HEK293T (cell line): ENCODE measurements at regions not wholly inside any gene's neighbourhood (a gene's known extent, or its start where the extent isn't known, plus 50 kb on each side); places are given as distances from the start of the nearest gene placed in this dataset.

Experiments
- CTCF ChIA-PET: fragments of 350-600 bp; formaldehyde crosslinking; extraction: SDS; loops from one replicate; lab custom pipeline; 2021; ENCODE audit warnings: antibody characterized with exemption, inconsistent platforms; lab: Yijun Ruan, JAX
- POLR2A ChIA-PET: fragments of 350-600 bp; formaldehyde crosslinking; extraction: SDS; loops from one replicate; lab custom pipeline; 2020; ENCODE audit warnings: antibody characterized with exemption, inconsistent platforms; lab: Yijun Ruan, JAX
- DNase-seq: peaks from one replicate; pipeline ENCODE4 v3.0.0; 2012; ENCODE audit warnings: mixed read lengths; ENCODE audit errors: extremely low spot score
- ARNT ChIP-seq: fragments of 450-650 bp; IDR thresholded peaks from 2 replicates; pipeline ENCODE4 v1.6.1; 2017; ENCODE audit warnings: mild to moderate bottlenecking
- BHLHE40 ChIP-seq: fragments of 450-650 bp; IDR thresholded peaks from 2 replicates; pipeline ENCODE4 v1.6.1; 2016; ENCODE audit warnings: mild to moderate bottlenecking, moderate library complexity, borderline replicate concordance
- CTBP1 ChIP-seq: fragments of 450-650 bp; IDR thresholded peaks from 2 replicates; pipeline ENCODE4 v1.6.1; 2016; ENCODE audit warnings: borderline replicate concordance
- ELF4 ChIP-seq: fragments of 450-650 bp; IDR thresholded peaks from 2 replicates; pipeline ENCODE4 v1.6.1; 2017; ENCODE audit warnings: antibody characterized with exemption
- FOXA1 ChIP-seq: fragments of 450-650 bp; IDR thresholded peaks from 2 replicates; pipeline ENCODE4 v1.6.1; 2016; ENCODE audit warnings: mild to moderate bottlenecking
- FOXK2 ChIP-seq: fragments of 450-650 bp; IDR thresholded peaks from 2 replicates; pipeline ENCODE4 v1.6.1; 2016; ENCODE audit warnings: mild to moderate bottlenecking
- FOXM1 ChIP-seq: fragments of 450-650 bp; IDR thresholded peaks from 2 replicates; pipeline ENCODE4 v1.6.1; 2017; ENCODE audit warnings: mild to moderate bottlenecking, borderline replicate concordance
- HDGF ChIP-seq: fragments of 450-650 bp; IDR thresholded peaks from 2 replicates; pipeline ENCODE4 v1.6.1; 2017; ENCODE audit warnings: antibody characterized with exemption, borderline replicate concordance
- L3MBTL2 ChIP-seq: fragments of 450-650 bp; conservative IDR thresholded peaks from 2 replicates; pipeline ENCODE4 v1.6.1; 2016; ENCODE audit warnings: mild to moderate bottlenecking
- LEF1 ChIP-seq: fragments of 450-650 bp; IDR thresholded peaks from 2 replicates; pipeline ENCODE4 v1.6.1; 2017; ENCODE audit warnings: mild to moderate bottlenecking, borderline replicate concordance
- NFRKB ChIP-seq: fragments of 450-650 bp; IDR thresholded peaks from 2 replicates; pipeline ENCODE4 v1.6.1; 2016; ENCODE audit warnings: mild to moderate bottlenecking, moderate library complexity
- SUZ12 ChIP-seq: fragments of 450-650 bp; IDR thresholded peaks from 2 replicates; pipeline ENCODE4 v1.6.1; 2016; ENCODE audit warnings: mild to moderate bottlenecking
- TARDBP ChIP-seq: fragments of 450-650 bp; IDR thresholded peaks from 2 replicates; pipeline ENCODE4 v1.6.1; 2016
- ZNF384 ChIP-seq: fragments of 450-650 bp; IDR thresholded peaks from 2 replicates; pipeline ENCODE4 v1.6.1; 2016
- TF ChIP-seq, protein P1 (sequence below): fragments of 450-650 bp; IDR thresholded peaks from 2 replicates; pipeline ENCODE4 v1.6.1; 2016

DNA sequence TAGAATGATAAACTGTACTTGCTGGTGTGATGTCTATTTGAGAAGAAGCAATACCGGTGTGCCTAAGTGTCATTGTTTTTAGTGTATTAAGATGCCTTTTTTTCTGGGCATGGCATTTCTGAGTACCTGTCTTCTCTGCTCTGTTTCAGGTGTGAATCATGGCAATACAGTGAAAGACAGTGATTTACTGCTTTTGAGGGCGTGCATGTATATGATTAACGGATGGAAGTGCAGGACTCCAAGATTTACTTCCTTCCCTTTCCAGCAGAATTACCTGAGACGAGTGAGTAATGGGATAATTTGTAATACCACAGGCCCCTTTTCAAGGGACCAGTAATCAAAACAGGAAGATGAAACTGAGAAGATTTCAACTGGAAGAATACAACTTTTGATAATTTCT, 315.8 kb downstream of the SOX4 start:
- DNase-seq = no peak
- CTCF ChIA-PET = no interaction called here
- POLR2A ChIA-PET = no interaction called here
- TF ChIP-seq LEF1 = no peak
- TF ChIP-seq BHLHE40 = no peak
- TF ChIP-seq, protein P1, sequence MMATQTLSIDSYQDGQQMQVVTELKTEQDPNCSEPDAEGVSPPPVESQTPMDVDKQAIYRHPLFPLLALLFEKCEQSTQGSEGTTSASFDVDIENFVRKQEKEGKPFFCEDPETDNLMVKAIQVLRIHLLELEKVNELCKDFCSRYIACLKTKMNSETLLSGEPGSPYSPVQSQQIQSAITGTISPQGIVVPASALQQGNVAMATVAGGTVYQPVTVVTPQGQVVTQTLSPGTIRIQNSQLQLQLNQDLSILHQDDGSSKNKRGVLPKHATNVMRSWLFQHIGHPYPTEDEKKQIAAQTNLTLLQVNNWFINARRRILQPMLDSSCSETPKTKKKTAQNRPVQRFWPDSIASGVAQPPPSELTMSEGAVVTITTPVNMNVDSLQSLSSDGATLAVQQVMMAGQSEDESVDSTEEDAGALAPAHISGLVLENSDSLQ = no peak
- no peak for TF ChIP-seq L3MBTL2
- TF ChIP-seq ARNT = no peak

DNA sequence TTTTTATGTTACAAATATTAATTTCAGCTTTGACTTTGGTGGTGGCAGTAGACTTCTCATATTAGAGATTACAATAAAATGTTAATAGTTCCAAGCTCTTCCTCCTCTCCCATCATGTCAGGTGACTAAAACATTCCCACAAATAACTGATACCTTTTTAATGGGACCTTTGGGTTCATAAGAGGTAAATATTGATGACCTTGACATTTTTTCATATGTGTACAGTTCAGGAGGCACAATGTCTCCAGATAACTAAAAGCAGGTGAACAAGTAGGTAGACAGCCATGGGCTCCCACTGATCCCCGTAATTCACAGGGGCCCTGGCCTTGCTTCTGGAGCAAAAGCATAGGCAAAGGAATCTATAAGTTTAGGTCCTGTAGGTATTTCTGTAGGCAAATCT, 317.7 kb downstream of the SOX4 start:
- ChIA-PET CTCF (interaction anchor here (0.5 kb wide), 1 partner anchor 26 kb away, joined by 3 read pairs; no protein-coding TSS in a partner anchor), POLR2A (interaction anchor here (0.7 kb wide), 1 partner anchor 317 kb away, joined by 4 read pairs; the partner anchor contains the start of gene SOX4)
- no peak for DNase-seq
- no peak for TF ChIP-seq LEF1
- no peak for TF ChIP-seq HDGF
- no peak for TF ChIP-seq ZNF384
- TF ChIP-seq TARDBP = no peak
- no peak for TF ChIP-seq L3MBTL2
- no peak for TF ChIP-seq CTBP1
- no peak for TF ChIP-seq BHLHE40

DNA sequence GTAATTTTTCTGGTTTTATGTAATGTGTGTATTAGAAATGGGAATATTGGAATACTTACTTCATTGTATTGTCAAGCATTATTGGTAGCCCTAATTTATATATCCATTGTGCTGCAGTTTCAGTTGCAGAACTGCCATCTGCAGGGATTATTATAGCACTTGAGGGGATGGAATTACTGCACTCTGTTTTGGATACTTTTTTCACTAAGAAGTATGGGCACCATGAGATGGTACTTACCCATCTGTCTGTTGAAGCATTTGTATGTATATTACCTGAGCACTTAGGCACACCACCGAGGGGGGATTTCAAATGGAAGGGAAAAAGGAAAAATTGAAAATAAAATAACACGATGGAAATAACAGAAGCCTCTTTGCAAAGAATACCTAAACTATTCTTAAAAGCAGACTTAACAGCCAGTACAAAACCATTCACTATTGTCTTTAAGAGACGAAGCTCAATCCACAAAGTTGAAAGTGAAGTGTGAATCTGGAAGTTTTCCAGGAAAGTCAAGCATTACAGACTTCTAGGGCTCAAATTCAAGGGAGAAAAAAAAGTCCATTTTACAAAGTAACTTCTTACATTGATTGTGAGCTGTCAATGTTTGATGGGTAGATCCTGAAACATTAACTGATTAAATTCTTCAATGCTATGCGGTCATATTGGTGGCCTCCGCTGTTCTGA, 318.7 kb downstream of the SOX4 start:
- CTCF ChIA-PET = no interaction called here
- POLR2A ChIA-PET = interaction anchor here (0.9 kb wide), 1 partner anchor 318 kb away, joined by 3 read pairs; the partner anchor contains the start of gene SOX4
- DNase-seq = no peak
- TF ChIP-seq, protein P1 = no peak
- TF ChIP-seq L3MBTL2 = no peak
- TF ChIP-seq SUZ12 = no peak
- no peak for TF ChIP-seq NFRKB
- TF ChIP-seq ZNF384 = no peak
- no peak for TF ChIP-seq FOXM1
- no peak for TF ChIP-seq ARNT
- TF ChIP-seq HDGF = no peak

DNA sequence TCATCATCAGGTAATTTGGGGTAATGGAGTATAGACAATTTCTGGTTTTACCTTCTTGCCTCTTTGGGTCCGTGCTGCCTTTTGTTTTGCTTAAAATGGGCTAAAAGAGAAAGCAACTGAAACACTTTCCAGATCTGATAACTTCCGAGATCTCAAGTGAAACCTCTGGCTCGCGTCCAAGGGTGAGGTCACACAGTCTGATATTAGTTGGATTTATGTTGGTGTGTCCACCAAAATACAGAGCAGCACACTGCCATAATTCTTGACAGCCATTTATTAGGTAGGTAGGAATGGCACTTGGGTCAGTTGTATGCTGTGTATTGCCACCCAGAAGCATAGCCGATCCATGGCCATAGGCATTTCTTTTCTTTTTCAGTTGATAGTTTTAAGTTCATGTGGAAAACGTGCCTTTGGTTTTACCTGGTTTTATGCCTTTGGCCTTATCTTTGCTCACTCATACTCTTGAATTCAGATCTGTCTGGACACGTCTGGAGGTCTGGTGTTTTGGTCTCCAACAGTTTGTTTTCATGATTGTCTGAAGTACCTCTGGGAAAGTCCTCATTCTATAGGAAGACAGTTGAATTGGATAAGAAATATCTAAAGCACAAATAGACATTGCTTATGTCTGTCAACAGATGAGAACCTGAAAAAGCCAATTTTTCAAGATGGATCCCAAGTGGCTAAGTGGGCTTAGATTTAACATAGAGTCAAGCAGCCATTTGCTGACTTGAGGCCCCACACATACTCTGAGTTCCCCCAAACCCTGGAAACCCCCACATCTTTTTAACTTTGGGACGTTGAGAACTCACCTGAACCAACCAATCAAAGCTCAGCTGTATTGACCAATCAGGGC, 320.8 kb downstream of the SOX4 start:
- peak; percentile 20 for DNase-seq
- TF ChIP-seq, protein P1 = 0 out of 2 replicates have a peak, but pooled peaks have one; percentile 19
- no peak for TF ChIP-seq LEF1
- ChIA-PET POLR2A (interaction anchor here (1.8 kb wide), 1 partner anchor 321 kb away, joined by 9 read pairs; the partner anchor contains the start of gene SOX4), CTCF (no interaction called here)

DNA sequence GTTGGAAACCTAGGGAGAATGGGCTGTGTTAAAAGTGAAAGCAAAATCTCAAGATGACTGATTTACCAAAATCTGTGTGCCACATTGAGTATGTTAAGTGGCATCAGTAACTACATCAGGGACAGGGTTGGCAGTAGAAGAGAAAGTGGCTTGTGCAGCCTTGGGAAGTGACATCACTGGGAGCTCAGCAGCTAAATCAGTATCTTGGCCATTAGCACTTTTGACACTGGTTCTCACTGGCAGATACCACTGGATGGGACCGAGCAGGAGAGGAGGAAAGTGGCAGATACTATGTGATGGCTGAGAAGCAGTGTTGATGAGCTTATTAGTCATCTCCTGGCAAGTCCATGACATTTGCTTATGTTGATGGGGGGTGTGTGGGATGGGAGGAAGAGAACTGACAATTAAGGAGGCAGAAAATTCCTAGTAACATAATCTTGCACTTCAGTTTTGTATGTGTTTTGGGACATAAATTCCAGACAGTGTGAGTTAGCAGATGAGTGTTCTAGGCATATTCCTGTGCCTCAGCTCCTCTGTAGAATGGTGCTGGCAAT, 322.2 kb downstream of the SOX4 start:
- ChIA-PET POLR2A (interaction anchor here (0.9 to 1.8 kb wide), 2 partner anchors 69 to 322 kb away, joined by 3 to 9 read pairs; partner anchors contain the start of gene SOX4), CTCF (no interaction called here)
- no peak for TF ChIP-seq TARDBP
- TF ChIP-seq FOXA1 = no peak

DNA sequence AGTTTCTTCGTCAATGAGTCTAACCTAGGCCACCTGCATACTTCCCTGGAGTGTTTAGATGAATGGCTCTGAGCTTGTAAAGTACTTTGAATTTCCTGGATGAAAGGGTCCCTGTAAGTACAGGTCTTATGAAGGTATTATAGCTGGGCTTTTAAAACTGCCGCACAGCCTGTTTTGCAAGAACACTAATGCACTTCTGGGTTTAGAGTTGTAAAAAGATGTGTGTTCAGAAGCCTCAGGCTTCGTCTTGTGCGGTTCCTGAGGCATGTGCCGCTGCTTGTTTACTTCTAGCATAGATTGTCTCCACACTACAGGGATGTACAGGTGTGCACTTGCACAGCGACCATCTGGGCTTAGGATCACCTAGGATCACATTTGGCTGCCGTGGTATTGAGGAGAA, 324.5 kb downstream of the SOX4 start:
- no peak for DNase-seq
- POLR2A ChIA-PET = no interaction called here
- TF ChIP-seq CTBP1 (no peak), FOXA1 (no peak), FOXM1 (no peak), LEF1 (no peak), SUZ12 (no peak), ELF4 (no peak), L3MBTL2 (no peak)
- CTCF ChIA-PET = no interaction called here

More for the DNA sequence above, 322.2 kb downstream of the SOX4 start:
- no peak for DNase-seq

DNA sequence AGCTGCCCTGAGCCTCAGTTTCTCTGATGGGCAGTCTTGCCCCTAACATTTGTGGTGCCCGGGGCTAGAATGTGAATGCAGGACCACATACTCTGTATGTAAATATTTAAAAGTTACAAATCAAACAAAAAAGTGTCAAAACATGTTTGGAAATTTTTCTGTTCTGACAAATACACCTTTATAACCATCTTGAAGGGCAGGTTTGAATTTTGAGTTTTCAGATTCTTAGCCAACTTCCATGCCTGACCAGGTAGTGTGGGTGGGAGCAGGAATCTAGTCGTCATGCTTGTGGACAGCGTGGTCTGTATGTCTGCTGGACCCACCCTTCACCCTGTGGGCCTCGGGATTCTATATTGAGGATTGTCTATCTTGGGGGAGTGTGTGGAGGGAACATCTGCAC, 325.1 kb downstream of the SOX4 start:
- CTCF ChIA-PET = no interaction called here
- DNase-seq = no peak
- TF ChIP-seq HDGF (no peak), BHLHE40 (no peak), FOXK2 (no peak)
- TF ChIP-seq, protein P1 = no peak
- POLR2A ChIA-PET = no interaction called here
